ENCODE measurements at regions not wholly inside any gene's neighbourhood (a gene's known extent, or its start where the extent isn't known, plus 50 kb on each side); places are given as distances from the start of the nearest gene placed in this dataset.

GRCh38 chr2:166637051-166637450 lies 143.0 kb upstream of the SCN7A start:
- Histone ChIP-seq H3K4me3 (no peak overlapping the region), H3K36me3 (ENCODE audit: insufficient read depth in 1 of 2, low read depth in 1 of 2) (no peaks in the 10 kb centered on the region), H3K9me3 (no peaks in the 10 kb centered on the region), H3K27ac (no peak overlapping the region), H3K27me3 (ENCODE audit: insufficient read depth in 3 of 3, low read length in 2 of 3) (no peaks in the 10 kb centered on the region), H3K4me1 (no peaks in the 10 kb centered on the region)
- intact Hi-C loops (cut with DNase I), result no loop called here
- ATAC-seq, result no peak
- 60 to 61% (median 61%) methylated on average over 1 of the region's 1 CpG for WGBS, 3 donors
- DNase-seq, result no peak
- no peak for TF ChIP-seq CTCF (IDR thresholded peaks at IDR 0.05)

GRCh38 chr2:166634706-166635105 lies 140.7 kb upstream of the SCN7A start:
- Histone ChIP-seq H3K4me1 (no peaks in the 10 kb centered on the region), H3K27me3 (ENCODE audit: insufficient read depth in 3 of 3, low read length in 2 of 3) (no peaks in the 10 kb centered on the region), H3K9me3 (no peaks in the 10 kb centered on the region), H3K27ac (no peak overlapping the region), H3K36me3 (ENCODE audit: insufficient read depth in 1 of 2, low read depth in 1 of 2) (no peaks in the 10 kb centered on the region), H3K4me3 (no peak overlapping the region)
- no peak for ATAC-seq
- no peak for TF ChIP-seq CTCF (IDR thresholded peaks at IDR 0.05)
- 58 to 82% (median 73%) methylated on average over 4 of the region's 4 CpGs for WGBS, 3 donors
- intact Hi-C loops (cut with DNase I), result no loop called here
- no peak for DNase-seq

GRCh38 chr2:166632616-166633015 lies 138.6 kb upstream of the SCN7A start:
- H3K4me1 ChIP-seq, result no peaks in the 10 kb centered on the region
- no peaks in the 10 kb centered on the region for H3K27me3 ChIP-seq (ENCODE audit: insufficient read depth in 3 of 3, low read length in 2 of 3)
- no peak overlapping the region for H3K27ac ChIP-seq
- intact Hi-C loops (cut with DNase I), result no loop called here
- no peak for ATAC-seq
- no peak overlapping the region for H3K4me3 ChIP-seq
- 35 to 61% (median 61%) methylated on average over 3 of the region's 3 CpGs for WGBS, 3 donors
- H3K9me3 ChIP-seq, result no peaks in the 10 kb centered on the region
- DNase-seq, result no peak
- no peak for TF ChIP-seq CTCF (IDR thresholded peaks at IDR 0.05)
- no peaks in the 10 kb centered on the region for H3K36me3 ChIP-seq (ENCODE audit: insufficient read depth in 1 of 2, low read depth in 1 of 2)

GRCh38 chr2:166628478-166629136 lies 134.6 kb upstream of the SCN7A start:
- Histone ChIP-seq H3K27ac (no peak overlapping the region), H3K4me1 (no peaks in the 10 kb centered on the region), H3K4me3 (no peak overlapping the region), H3K36me3 (ENCODE audit: insufficient read depth in 1 of 2, low read depth in 1 of 2) (no peaks in the 10 kb centered on the region), H3K27me3 (ENCODE audit: insufficient read depth in 3 of 3, low read length in 2 of 3) (no peaks in the 10 kb centered on the region), H3K9me3 (peaks cover 7% of the 10 kb centered on the region)
- no peak for DNase-seq
- intact Hi-C loops (cut with DNase I), result no loop called here
- TF ChIP-seq CTCF (IDR thresholded peaks at IDR 0.05), result no peak
- ATAC-seq, result no peak
- WGBS, 3 donors, result 79 to 100% (median 88%) methylated on average over 1 of the region's 1 CpG

GRCh38 chr2:166627893-166628292 lies 133.8 kb upstream of the SCN7A start:
- H3K36me3 ChIP-seq (ENCODE audit: insufficient read depth in 1 of 2, low read depth in 1 of 2), result no peaks in the 10 kb centered on the region
- intact Hi-C loops (cut with DNase I), result no loop called here
- H3K9me3 ChIP-seq, result peaks cover 7% of the 10 kb centered on the region
- ATAC-seq (no peak), DNase-seq (no peak)
- TF ChIP-seq CTCF (IDR thresholded peaks at IDR 0.05), result no peak
- WGBS, 3 donors, result 92 to 100% (median 96%) methylated on average over 2 of the region's 2 CpGs
- no peak overlapping the region for H3K4me3 ChIP-seq
- H3K27ac ChIP-seq, result no peak overlapping the region
- H3K27me3 ChIP-seq (ENCODE audit: insufficient read depth in 3 of 3, low read length in 2 of 3), result no peaks in the 10 kb centered on the region
- no peaks in the 10 kb centered on the region for H3K4me1 ChIP-seq
